Right lobe of liver (tissue), 6 donors: ENCODE measurements at regions not wholly inside any gene's neighbourhood (a gene's known extent, or its start where the extent isn't known, plus 50 kb on each side); places are given as distances from the start of the nearest gene placed in this dataset.

ENCODE experiments used
- ATAC-seq, 4 donors: fragments of 200-7000 bp; cut with Tn5 transposase; one replicate each; pipeline ENCODE4 v1.9.1; 2020; ENCODE audit warnings: mild to moderate bottlenecking in 4 of 4, moderate library complexity in 4 of 4
- DNase-seq, 3 donors: peaks; one replicate each; pipeline ENCODE4 v3.0.0-alpha.2; 2020
- H3K27ac ChIP-seq, 3 donors: fragments of 200-600 bp; one replicate each; pipeline ENCODE4 v1.8.0; 2022
- H3K27me3 ChIP-seq, 2 donors: fragments of 200-600 bp; one replicate each; pipeline ENCODE4 v1.8.0; 2022
- H3K36me3 ChIP-seq, 4 donors: fragments of 200-600 bp; sonication (generic) in 1 of 4; one replicate each; pipeline versions ENCODE4 v1.5.1 to v1.8.0; 2017 to 2022; ENCODE audit warnings: control low read depth in 1 of 4
- H3K4me1 ChIP-seq, 4 donors: fragments of 200-600 bp; sonication (generic) in 1 of 4; one replicate each; pipeline versions ENCODE4 v1.5.1 to v1.8.0; 2017 to 2022; ENCODE audit warnings: control low read depth in 1 of 4
- H3K4me3 ChIP-seq, 3 donors: fragments of 200-600 bp; one replicate each; pipeline ENCODE4 v1.8.0; 2022
- H3K9me3 ChIP-seq, 4 donors: fragments of 200-600 bp; sonication (generic) in 1 of 4; one replicate each; pipeline versions ENCODE4 v1.5.1 to v1.8.0; 2017 to 2022; ENCODE audit warnings: control low read depth in 1 of 4
- CTCF ChIP-seq, 4 donors: fragments of 200-600 bp in 3 of 4; fragments of 450-650 bp in 1 of 4; IDR thresholded peaks; one replicate each; pipeline versions ENCODE4 v1.5.1 to v1.8.0; 2016 to 2022; ENCODE audit warnings: antibody characterized with exemption in 4 of 4, mild to moderate bottlenecking in 2 of 4
- POLR2A ChIP-seq: fragments of 450-650 bp; IDR thresholded peaks from one replicate; pipeline ENCODE4 v1.6.1; 2017; ENCODE audit warnings: antibody characterized with exemption, mild to moderate bottlenecking
- WGBS: methylation state at CpG from one replicate; pipeline ENCODE4 v1.1.6; 2018; ENCODE audit warnings: low coverage, low lambda C conversion rate; ENCODE audit not compliant: insufficient coverage; ENCODE audit errors: missing lambda C conversion rate; 5-methylcytosine and 5-hydroxymethylcytosine counted together
- intact Hi-C, 2 donors: fragments of 100-400 bp; cut with DNase I; formaldehyde crosslinking; loops; one replicate each; pipeline versions ENCODE4 v1.11.2 to v1.14.1; 2022
- donor health status: DM: no; HTN: yes; CAD: no.
- donor health status: DM: no; HTN: no; CAD: no.
- donor health status: DM: no; HTN: no; CAD: no.
- donor health status: DM: no; HTN: yes; CAD: no.
- donor health status: DM: no; HTN: yes; CAD: no.

- Histone ChIP-seq H3K4me1 (no peaks in the 10 kb centered on the region), H3K27me3 (no peaks in the 10 kb centered on the region), H3K27ac (no peak overlapping the region), H3K9me3 (no peaks in the 10 kb centered on the region), H3K4me3 (no peak overlapping the region), H3K36me3 (no peaks in the 10 kb centered on the region)
- TF ChIP-seq POLR2A (no peak), CTCF (IDR thresholded peaks at IDR 0.05) (no peak)
- no peak for DNase-seq
- WGBS, result no CpG with 5 or more reads among the region's 1 CpG
- no peak for ATAC-seq
- intact Hi-C loops, result no loop called here
Observed at GRCh38 chr12:105936496-105936895, 202.3 kb downstream of the NUAK1 start.

DNA sequence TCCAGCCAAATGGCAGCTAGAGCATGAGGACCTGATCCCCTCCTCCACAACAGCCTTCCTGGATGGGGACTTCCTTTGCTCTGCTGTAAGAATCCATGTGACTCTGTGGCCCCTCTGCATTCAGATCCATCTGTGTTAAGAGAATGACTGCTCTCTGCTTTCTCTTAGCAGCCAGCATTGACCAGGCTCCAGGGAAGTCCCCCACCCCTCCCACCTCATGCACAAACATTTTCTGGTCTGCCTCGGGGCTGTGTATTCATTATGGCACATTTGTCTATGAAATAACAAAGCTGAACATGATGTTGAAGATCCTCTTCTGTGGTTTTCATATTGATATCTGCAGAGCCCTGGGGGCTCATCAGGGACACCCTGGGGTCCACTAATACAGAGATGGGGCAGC, 201.7 kb downstream of the NUAK1 start:
- intact Hi-C loops, result no loop called here
- no peaks in the 10 kb centered on the region for H3K27me3 ChIP-seq
- no peaks in the 10 kb centered on the region for H3K9me3 ChIP-seq
- no peak overlapping the region for H3K27ac ChIP-seq
- 73% methylated on average over 1 of the region's 1 CpG for WGBS
- H3K4me3 ChIP-seq, result no peak overlapping the region
- ATAC-seq (no peak), DNase-seq (no peak)
- H3K36me3 ChIP-seq, result no peaks in the 10 kb centered on the region
- H3K4me1 ChIP-seq, result no peaks in the 10 kb centered on the region
- no peak for TF ChIP-seq POLR2A
- no peak for TF ChIP-seq CTCF (IDR thresholded peaks at IDR 0.05)

DNA sequence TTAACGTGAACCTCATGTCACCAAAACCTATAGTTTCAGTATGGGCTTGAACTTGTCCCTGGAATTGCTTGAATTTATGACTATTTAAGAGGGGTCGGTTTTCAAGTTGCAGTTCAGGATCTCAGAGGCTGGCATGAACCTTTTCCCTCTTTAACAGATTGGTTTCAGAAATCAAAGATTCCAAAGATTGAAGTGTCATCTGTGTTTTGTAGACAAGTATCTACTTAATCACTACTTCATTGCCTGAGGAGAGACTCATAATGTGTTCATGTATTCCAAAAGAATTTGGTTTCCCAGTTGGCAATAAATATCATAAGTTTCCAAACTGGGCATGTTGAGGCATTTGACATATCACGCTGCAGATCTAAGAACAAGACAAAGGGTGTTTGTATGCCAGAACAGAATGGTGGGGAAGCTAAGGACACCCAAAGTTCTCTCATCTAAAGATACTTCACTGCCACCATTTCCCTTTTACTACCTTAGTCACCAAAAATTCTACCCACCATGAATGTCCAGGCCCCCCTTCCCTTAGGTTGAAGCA, 199.5 kb downstream of the NUAK1 start:
- H3K4me3 ChIP-seq, result no peak overlapping the region
- no peak for ATAC-seq
- H3K4me1 ChIP-seq, result no peaks in the 10 kb centered on the region
- DNase-seq, result no peak
- WGBS, result 76% methylated on average over 3 of the region's 3 CpGs
- H3K27ac ChIP-seq, result no peak overlapping the region
- no peak for TF ChIP-seq POLR2A
- H3K27me3 ChIP-seq, result no peaks in the 10 kb centered on the region
- H3K9me3 ChIP-seq, result no peaks in the 10 kb centered on the region
- H3K36me3 ChIP-seq, result no peaks in the 10 kb centered on the region
- intact Hi-C loops, result no loop called here

DNA sequence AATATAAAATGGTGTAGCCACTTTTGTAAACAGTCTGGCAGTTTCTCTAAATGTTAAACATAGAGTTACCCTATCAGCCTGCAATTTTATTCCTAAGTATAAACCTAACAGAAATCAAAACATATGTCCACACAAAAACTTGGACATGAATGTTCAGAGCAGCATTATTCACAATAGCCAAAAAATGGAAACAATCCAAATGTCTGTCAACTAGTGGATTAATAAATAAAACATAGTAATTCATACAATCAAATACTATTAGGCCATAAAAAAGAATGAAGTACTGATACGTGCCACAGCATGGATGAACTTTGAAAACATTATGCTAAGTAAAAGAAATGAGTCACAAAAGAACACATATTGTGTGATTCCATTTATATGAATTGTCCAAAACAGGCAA, 196.5 kb downstream of the NUAK1 start:
- intact Hi-C loops, result no loop called here
- WGBS, result 100% methylated on average over 1 of the region's 1 CpG
- TF ChIP-seq CTCF (IDR thresholded peaks at IDR 0.05) (no peak), POLR2A (no peak)

GRCh38 chr12:105943525-105943924, 195.2 kb downstream of the NUAK1 start:
- no peaks in the 10 kb centered on the region for H3K27me3 ChIP-seq
- WGBS, result no CpG with 5 or more reads among the region's 1 CpG

More for the DNA sequence above, 196.5 kb downstream of the NUAK1 start:
- Histone ChIP-seq H3K4me1 (no peaks in the 10 kb centered on the region), H3K4me3 (no peak overlapping the region), H3K27me3 (no peaks in the 10 kb centered on the region), H3K36me3 (no peaks in the 10 kb centered on the region), H3K27ac (no peak overlapping the region), H3K9me3 (no peaks in the 10 kb centered on the region)
- DNase-seq (no peak), ATAC-seq (no peak)

More at GRCh38 chr12:105943525-105943924, 195.2 kb downstream of the NUAK1 start:
- no peak for DNase-seq
- Histone ChIP-seq H3K9me3 (no peaks in the 10 kb centered on the region), H3K27ac (no peak overlapping the region), H3K36me3 (no peaks in the 10 kb centered on the region), H3K4me1 (no peaks in the 10 kb centered on the region), H3K4me3 (no peak overlapping the region)
- intact Hi-C loops, result no loop called here
- ATAC-seq, result no peak
- TF ChIP-seq CTCF (IDR thresholded peaks at IDR 0.05) (no peak), POLR2A (no peak)
